ENCODE measurements at regions not wholly inside any gene's neighbourhood (a gene's known extent, or its start where the extent isn't known, plus 50 kb on each side); places are given as distances from the start of the nearest gene placed in this dataset.
A peak's percentile ranks its signal among the peaks of the same experiment; 100 is the strongest.
"Not testable (repeated sequence)": the region's sequence is repeated elsewhere in the genome, so short reads cannot be mapped to it uniquely, and the experiment has no call there.

DNA sequence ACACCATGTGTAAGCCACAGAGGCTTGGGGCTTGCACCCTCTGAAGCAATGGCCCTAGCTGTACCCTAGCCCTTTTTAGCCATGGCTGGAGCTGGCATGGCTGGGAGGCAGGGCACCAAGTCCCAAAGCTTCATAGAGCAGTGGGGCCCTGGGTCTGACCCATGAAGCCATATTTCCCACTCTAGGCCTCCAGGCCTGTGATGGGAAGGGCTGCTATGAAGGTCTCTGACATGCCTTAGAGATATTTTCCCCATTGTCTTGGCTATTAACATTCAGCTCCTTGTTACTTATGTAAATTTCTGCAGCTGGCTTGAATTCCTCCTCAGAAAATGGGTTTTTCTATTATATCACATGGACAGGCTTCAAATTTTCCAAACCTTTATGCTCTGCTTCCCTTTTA is 68.8 kb upstream of the PPP1R12A start:
- H3K4me1 Mint-ChIP-seq; H3K9me3 Mint-ChIP-seq; DNase-seq (ENCODE audit: low spot score in 2 of 2); H3K27me3 Mint-ChIP-seq; ATAC-seq (ENCODE audit: low read depth); H3K27ac Mint-ChIP-seq; H3K4me3 Mint-ChIP-seq; H3K36me3 Mint-ChIP-seq: not testable (repeated sequence)

DNA sequence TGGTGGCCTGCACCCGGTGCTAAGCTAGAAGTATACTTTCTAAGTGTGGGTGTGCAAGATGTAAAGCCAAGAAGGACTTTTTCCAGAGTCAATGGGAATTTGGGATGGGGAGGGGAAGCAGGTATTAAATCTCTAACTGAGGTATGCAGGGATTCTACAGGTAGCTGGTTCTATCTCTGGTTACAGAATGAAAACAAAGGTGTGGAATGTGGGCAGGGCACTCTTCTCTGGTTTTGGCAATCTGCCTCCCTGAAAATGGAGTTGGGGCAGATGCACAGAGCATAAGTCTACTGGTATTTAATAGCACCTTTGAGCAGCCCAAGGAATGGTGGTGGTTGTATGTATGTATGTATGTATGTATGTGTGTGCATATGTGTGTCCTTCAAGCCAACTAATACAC is 66.7 kb upstream of the PPP1R12A start:
- Mint-ChIP-seq H3K36me3 (no peaks in the 10 kb centered on the region), H3K4me1 (peaks cover 11% of the 10 kb centered on the region), H3K9me3 (no peaks in the 10 kb centered on the region), H3K27ac (no peak overlapping the region), H3K4me3 (no peak overlapping the region), H3K27me3 (no peaks in the 10 kb centered on the region)
- DNase-seq (ENCODE audit: low spot score in 2 of 2) (no peak), ATAC-seq (ENCODE audit: low read depth) (no peak)

DNA sequence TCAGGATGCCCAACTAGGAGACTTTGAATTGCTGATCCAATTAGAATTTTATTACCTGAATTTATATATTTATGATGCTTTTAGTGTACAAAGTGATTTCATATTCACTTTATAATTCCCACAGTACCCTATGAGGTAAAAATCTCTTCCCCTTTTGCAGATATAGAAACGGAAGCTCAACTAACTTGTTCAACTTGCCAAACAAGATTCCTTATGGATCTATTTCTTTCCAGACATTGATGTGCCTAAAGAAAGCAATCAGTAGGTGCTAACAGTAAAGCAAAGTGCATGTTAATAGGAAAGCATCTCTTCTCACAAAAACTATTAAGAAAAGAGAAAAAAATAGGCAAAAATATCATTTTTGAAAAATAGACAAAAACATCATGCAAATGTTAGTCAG is 65.9 kb upstream of the PPP1R12A start:
- peaks cover 11% of the 10 kb centered on the region for H3K4me1 Mint-ChIP-seq
- no peak for ATAC-seq (ENCODE audit: low read depth)

DNA sequence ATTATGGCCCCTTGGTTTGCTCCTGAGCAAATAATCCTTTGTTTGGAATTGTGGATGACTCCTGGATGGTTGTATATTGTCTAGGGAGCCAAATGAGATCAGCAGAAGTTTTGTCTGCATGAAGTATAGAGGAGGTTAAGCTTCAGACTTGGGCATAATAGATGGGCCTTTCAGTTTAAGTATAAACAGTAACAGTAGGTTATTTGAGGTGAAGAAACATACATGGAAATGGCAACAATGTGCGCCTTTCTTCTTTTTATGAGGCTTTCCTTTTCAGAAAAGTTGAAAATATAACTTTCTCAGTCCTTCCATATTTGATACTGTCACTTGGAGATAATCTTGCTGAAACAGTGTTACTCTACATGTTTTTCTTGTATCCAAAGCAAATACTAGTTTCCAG is 63.7 kb upstream of the PPP1R12A start:
- Mint-ChIP-seq H3K4me1 (peaks cover 8% of the 10 kb centered on the region), H3K27ac (no peak overlapping the region), H3K9me3 (no peaks in the 10 kb centered on the region), H3K36me3 (no peaks in the 10 kb centered on the region), H3K4me3 (no peak overlapping the region), H3K27me3 (peaks cover 2% of the 10 kb centered on the region)
- no peak for DNase-seq (ENCODE audit: low spot score in 2 of 2)
- ATAC-seq (ENCODE audit: low read depth) = no peak

More for the DNA sequence above, 65.9 kb upstream of the PPP1R12A start:
- no peak for DNase-seq (ENCODE audit: low spot score in 2 of 2)
- Mint-ChIP-seq H3K27me3 (no peaks in the 10 kb centered on the region), H3K36me3 (no peaks in the 10 kb centered on the region), H3K4me3 (no peak overlapping the region), H3K27ac (no peak overlapping the region), H3K9me3 (no peaks in the 10 kb centered on the region)

DNA sequence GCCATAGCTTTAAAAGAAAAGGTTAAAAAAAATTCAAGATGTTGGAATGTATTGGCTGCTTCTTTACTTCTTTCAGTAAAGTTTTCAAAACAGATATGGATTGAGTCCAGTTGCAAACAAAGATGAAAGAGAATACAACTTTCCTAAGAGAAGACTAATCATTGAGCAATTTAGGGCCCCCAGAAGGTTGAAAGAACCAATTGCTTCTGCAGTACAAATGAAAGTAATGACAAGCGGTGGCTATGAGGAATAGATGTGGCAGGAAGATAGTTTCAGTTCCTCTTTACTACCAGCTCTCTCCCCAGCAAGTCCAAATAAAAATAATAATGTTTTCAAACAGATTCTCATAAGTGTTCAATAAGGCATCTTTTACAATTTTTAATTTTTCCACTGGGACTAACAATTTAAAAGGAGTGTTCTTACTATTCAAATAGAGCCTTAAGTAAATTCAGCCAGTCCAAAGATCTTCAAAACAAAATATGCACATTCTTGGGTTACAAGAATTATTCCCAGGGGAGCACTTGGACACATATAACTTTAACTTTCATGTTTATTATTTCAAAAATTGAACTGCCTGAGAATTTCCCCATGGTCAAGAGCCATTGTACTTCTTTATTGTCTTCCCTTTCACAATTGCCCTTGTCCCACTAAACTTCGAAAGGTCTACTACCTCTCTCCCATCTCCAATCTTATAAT is 62.3 kb upstream of the PPP1R12A start:
- peak in 1 of 2 donors; percentile 23 for DNase-seq (ENCODE audit: low spot score in 2 of 2)
- peak; percentile 99 for ATAC-seq (ENCODE audit: low read depth)
- peaks cover 8% of the 10 kb centered on the region for H3K4me1 Mint-ChIP-seq
- H3K9me3 Mint-ChIP-seq = no peaks in the 10 kb centered on the region
- H3K27me3 Mint-ChIP-seq = peaks cover 2% of the 10 kb centered on the region
- H3K4me3 Mint-ChIP-seq = no peak overlapping the region
- H3K27ac Mint-ChIP-seq = no peak overlapping the region
- H3K36me3 Mint-ChIP-seq = no peaks in the 10 kb centered on the region

DNA sequence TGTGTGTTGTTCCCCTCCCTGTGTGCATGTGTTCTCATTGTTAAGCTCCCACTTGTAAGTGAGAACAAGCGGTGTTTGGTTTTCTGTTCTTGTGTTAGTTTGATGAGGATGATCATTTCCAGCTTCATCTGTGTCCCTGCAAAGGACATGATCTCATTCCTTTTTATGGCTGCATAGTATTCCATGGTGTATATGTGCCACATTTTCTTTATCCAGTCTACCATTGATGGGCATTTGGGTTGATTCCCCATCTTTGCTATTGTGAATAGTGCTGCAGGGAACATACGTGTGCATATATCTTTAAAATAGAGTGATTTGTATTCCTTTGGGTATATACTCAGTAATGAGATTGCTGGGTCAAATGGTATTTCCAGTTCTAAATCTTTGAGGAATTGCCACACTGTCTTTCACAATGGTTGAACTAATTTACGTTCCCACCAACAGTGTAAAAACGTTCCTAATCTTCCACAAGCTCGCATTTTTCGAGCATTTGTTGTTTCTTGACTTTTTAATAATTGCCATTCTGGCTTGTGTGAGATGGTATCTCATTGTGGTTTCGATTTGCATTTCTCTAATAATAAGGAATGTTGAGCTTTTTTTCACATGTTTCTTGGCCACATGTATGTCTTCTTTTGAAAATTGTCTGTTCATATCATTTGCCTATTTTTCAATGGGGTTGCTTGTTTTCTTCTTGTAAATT is 60.6 kb upstream of the PPP1R12A start:
- H3K27me3 Mint-ChIP-seq; H3K4me3 Mint-ChIP-seq; H3K27ac Mint-ChIP-seq; DNase-seq (ENCODE audit: low spot score in 2 of 2); ATAC-seq (ENCODE audit: low read depth); H3K36me3 Mint-ChIP-seq; H3K9me3 Mint-ChIP-seq; H3K4me1 Mint-ChIP-seq: not testable (repeated sequence)

DNA sequence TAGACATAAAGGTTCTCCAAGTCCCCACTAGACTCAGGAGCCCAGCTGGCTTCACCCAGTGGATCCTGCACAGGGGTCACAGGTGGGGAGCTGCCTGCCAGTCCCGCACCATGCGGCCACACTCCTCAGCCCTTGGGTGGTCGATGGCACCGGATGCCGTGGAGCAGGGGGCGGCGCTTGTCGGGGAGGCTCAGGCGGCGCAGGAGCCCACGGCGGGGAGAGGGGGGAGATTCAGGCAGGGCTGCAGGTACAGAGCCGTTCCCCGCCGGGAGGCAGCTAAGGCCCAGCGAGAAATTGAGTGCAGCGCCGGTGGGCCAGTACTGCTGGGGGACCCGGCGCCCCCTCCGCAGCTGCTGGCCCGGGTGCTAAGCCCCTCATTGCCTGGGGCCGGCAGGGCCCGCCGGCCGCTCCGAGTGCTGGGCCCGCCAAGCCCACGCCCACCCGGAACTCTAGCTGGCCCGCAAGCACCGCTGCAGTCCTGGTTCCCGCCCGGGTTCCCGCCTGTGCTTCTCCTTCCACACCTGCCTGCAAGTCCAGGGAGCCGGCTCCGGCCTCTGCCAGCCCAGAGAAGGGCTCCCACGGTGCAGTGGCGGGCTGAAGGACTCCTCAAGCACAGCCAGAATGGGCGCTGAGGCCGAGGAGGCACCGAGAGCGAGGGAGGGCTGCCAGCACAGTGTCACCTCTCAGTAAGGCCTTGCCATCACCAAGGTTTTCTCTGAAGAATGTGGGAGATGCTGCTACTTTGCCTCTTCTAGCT is 58.4 kb upstream of the PPP1R12A start:
- Mint-ChIP-seq H3K27ac (no peak overlapping the region), H3K9me3 (no peaks in the 10 kb centered on the region), H3K4me1 (peaks cover 8% of the 10 kb centered on the region), H3K36me3 (no peaks in the 10 kb centered on the region), H3K4me3 (no peak overlapping the region), H3K27me3 (peaks cover 3% of the 10 kb centered on the region)
- ATAC-seq (ENCODE audit: low read depth) (no peak), DNase-seq (ENCODE audit: low spot score in 2 of 2) (no peak)

DNA sequence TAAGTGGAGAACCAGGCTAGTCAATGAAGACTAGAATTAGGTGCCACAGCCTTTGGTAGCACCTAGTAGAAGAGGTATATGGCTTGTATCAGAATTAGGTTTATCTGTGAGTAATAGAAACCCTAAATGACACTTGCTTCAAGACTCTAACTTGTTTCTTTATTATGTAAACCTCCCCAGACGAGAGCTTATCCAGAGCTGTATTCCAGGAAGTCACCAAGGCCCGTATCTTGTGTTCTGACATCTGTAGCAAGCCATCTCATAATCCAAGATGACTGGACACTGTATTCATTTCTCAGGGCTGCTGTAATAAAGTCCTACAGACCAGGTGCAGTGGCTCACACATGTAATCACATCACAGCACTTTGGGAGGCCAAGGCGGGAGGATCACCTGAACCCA is 56.7 kb upstream of the PPP1R12A start:
- Mint-ChIP-seq H3K36me3 (no peaks in the 10 kb centered on the region), H3K9me3 (no peaks in the 10 kb centered on the region), H3K27me3 (peaks cover 7% of the 10 kb centered on the region), H3K4me1 (no peaks in the 10 kb centered on the region), H3K27ac (no peak overlapping the region), H3K4me3 (no peak overlapping the region)
- ATAC-seq (ENCODE audit: low read depth) (no peak), DNase-seq (ENCODE audit: low spot score in 2 of 2) (no peak)

DNA sequence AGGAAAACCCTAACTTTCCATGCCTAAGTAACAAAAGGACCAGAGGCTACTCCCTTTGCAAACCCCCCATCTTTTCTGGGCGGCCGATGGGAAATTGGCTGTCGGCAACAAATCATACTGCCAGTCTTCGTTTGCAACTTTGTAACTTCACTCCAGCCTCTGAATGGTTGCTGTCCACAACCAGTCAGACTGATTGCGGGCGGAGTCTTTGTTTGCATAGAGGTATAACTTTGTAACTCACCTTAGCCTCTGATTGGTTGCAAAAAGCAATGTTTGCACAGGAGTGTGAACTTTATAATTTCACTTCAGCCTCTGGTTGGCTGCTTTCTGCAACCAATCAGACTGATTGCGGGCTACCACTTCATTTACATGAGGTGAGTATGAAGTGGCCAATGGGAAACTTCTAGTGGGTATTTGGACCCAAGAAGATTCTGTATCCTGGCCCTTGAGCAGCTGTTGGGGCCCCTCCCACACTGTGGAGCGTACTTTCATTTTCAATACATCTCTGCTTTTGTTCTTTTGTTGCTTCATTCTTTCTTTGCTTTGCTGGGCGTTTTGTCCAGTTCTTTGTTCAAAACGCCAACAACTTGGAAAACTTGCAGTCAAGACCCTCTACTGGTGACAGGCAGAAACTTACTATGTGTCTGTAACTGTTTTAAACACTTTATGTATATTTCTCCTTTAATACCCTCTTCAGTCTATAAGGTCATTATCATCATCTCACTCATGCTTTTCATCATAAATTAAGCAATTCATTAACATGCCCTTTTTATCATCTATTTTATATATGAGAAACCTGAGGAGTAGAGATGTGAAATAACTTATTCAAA is 55.8 kb upstream of the PPP1R12A start:
- ATAC-seq (ENCODE audit: low read depth); H3K4me1 Mint-ChIP-seq; H3K36me3 Mint-ChIP-seq; H3K27ac Mint-ChIP-seq; H3K4me3 Mint-ChIP-seq; H3K27me3 Mint-ChIP-seq; H3K9me3 Mint-ChIP-seq; DNase-seq (ENCODE audit: low spot score in 2 of 2): not testable (repeated sequence)

DNA sequence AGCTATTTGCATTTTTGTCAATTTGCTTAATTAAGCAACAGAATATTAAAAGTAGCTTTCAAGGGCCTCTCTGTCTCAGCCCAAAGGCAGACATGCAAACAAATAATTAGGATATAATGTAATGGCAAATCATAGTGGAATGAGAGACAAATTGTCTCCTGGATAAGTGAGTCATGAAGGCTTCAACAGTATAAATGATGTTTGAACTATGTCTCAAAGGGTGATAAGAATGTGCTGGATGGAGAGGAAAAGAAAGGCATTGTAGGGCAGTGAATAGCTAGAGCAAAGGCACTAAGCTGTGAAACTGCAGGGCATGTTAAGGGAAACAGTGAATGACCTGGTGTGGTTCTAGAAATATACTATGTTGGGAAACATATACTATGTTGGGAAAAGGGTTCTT is 53.5 kb upstream of the PPP1R12A start:
- ATAC-seq (ENCODE audit: low read depth) (no peak), DNase-seq (ENCODE audit: low spot score in 2 of 2) (no peak)
- peaks cover 10% of the 10 kb centered on the region for H3K27me3 Mint-ChIP-seq
- no peaks in the 10 kb centered on the region for H3K4me1 Mint-ChIP-seq
- no peaks in the 10 kb centered on the region for H3K36me3 Mint-ChIP-seq
- no peaks in the 10 kb centered on the region for H3K9me3 Mint-ChIP-seq
- H3K4me3 Mint-ChIP-seq = no peak overlapping the region
- no peak overlapping the region for H3K27ac Mint-ChIP-seq

DNA sequence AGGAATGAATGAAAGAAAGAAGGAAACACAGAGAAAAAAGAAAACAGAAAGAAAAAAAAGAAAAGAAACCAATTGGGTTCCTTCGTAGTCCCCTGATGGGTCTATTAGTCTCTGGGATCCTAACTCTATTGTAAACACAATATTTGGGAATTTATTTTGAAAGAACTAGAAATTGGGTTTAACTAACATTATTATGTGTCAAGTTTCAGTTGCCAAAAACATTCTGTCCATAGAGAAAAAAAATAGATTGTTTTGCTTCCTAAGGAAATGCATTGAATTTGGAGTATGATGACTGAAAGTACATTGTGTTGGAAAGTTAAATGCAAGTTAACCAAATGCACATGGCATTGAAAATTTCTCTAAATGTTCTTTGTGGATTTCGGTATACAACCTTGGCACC is 52.8 kb upstream of the PPP1R12A start:
- Mint-ChIP-seq H3K36me3 (no peaks in the 10 kb centered on the region), H3K27ac (no peak overlapping the region), H3K4me1 (no peaks in the 10 kb centered on the region), H3K9me3 (no peaks in the 10 kb centered on the region), H3K4me3 (no peak overlapping the region), H3K27me3 (peaks cover 13% of the 10 kb centered on the region)
- no peak for DNase-seq (ENCODE audit: low spot score in 2 of 2)
- ATAC-seq (ENCODE audit: low read depth) = no peak

All from memory B cell (primary cell).